ENCODE measurements at regions not wholly inside any gene's neighbourhood (a gene's known extent, or its start where the extent isn't known, plus 50 kb on each side); places are given as distances from the start of the nearest gene placed in this dataset.

DNA sequence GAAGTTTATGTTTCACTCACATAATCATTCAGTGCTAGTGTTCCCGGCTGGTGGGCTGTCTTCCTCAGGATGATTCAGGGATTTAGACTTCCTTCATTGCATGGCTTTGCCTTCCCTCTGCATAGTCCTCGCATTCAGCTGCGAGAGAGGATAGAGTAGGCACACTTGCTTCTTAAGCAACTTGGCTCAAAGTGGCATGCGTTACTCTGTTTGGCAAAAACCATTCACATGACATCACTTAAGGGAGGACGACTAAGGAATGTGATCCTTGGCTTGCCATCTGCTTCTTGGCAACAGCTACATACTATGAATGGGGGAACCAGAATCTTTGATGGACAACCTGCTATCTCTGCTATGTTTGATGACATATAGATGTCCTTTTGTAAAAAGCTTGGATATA lies 359.3 kb downstream of the TDRD3 start:
- H3K36me3 ChIP-seq, result no peaks in the 10 kb centered on the region
- TF ChIP-seq, protein P1, sequence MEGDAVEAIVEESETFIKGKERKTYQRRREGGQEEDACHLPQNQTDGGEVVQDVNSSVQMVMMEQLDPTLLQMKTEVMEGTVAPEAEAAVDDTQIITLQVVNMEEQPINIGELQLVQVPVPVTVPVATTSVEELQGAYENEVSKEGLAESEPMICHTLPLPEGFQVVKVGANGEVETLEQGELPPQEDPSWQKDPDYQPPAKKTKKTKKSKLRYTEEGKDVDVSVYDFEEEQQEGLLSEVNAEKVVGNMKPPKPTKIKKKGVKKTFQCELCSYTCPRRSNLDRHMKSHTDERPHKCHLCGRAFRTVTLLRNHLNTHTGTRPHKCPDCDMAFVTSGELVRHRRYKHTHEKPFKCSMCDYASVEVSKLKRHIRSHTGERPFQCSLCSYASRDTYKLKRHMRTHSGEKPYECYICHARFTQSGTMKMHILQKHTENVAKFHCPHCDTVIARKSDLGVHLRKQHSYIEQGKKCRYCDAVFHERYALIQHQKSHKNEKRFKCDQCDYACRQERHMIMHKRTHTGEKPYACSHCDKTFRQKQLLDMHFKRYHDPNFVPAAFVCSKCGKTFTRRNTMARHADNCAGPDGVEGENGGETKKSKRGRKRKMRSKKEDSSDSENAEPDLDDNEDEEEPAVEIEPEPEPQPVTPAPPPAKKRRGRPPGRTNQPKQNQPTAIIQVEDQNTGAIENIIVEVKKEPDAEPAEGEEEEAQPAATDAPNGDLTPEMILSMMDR (IDR thresholded peaks at IDR 0.05), result no peak
- TF ChIP-seq POLR2A (IDR thresholded peaks at IDR 0.05) (no peak), EP300 (IDR thresholded peaks at IDR 0.05) (no peak)
- no peaks in the 10 kb centered on the region for H3K27me3 ChIP-seq
- no peaks in the 10 kb centered on the region for H3K9me3 ChIP-seq
- DNase-seq (ENCODE audit: low spot score in 2 of 2), result no peak
- no peaks in the 10 kb centered on the region for H3K4me1 ChIP-seq
- H3K27ac ChIP-seq, result no peak overlapping the region
- WGBS, 2 donors, result 30 to 41% methylated on average over 5 of the region's 5 CpGs
- H3K4me3 ChIP-seq, result no peak overlapping the region

DNA sequence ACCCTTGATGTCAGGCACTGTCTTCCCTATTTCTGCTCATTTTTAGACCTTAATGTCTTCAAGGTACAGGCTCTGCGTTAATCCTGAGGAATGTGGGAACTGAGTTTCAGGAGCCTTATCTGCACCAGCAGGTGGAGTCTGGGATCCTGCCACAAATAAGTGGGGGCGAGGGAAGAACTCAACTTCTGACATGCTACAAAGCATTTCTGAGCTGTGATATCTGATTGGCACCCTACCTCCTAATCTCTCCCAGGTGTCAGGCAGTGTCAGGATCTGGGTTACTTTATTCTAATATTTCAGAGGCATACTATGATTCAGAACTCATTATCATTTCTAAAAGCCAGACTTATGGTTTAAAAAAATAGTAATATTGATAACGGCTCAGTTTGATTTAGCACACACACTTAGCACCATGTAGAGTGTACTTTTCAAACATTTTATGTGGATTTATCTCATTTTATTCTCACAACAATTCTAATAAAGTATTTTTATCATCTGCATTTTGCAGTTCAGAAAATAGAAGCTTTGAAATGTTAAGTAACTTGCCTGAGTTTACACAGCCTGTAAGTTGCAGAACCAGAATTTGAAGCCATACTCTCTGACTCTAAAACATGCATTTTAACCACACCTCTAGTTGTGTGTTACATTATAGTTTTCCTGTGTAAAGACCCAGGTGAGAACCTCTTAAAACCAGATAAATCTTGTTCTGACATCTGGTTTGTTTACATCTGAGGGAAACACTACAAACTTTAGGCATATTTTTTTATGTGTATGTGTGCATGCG lies 358.6 kb downstream of the TDRD3 start:
- Histone ChIP-seq H3K9me3 (no peaks in the 10 kb centered on the region), H3K36me3 (no peaks in the 10 kb centered on the region), H3K4me3 (no peak overlapping the region), H3K27ac (no peak overlapping the region), H3K4me1 (no peaks in the 10 kb centered on the region), H3K27me3 (no peaks in the 10 kb centered on the region)
- TF ChIP-seq POLR2A (IDR thresholded peaks at IDR 0.05) (no peak), EP300 (IDR thresholded peaks at IDR 0.05) (no peak)
- TF ChIP-seq, protein P1 (IDR thresholded peaks at IDR 0.05), result no peak
- no peak for DNase-seq (ENCODE audit: low spot score in 2 of 2)
- 71 to 73% methylated on average over 4 of the region's 4 CpGs for WGBS, 2 donors

DNA sequence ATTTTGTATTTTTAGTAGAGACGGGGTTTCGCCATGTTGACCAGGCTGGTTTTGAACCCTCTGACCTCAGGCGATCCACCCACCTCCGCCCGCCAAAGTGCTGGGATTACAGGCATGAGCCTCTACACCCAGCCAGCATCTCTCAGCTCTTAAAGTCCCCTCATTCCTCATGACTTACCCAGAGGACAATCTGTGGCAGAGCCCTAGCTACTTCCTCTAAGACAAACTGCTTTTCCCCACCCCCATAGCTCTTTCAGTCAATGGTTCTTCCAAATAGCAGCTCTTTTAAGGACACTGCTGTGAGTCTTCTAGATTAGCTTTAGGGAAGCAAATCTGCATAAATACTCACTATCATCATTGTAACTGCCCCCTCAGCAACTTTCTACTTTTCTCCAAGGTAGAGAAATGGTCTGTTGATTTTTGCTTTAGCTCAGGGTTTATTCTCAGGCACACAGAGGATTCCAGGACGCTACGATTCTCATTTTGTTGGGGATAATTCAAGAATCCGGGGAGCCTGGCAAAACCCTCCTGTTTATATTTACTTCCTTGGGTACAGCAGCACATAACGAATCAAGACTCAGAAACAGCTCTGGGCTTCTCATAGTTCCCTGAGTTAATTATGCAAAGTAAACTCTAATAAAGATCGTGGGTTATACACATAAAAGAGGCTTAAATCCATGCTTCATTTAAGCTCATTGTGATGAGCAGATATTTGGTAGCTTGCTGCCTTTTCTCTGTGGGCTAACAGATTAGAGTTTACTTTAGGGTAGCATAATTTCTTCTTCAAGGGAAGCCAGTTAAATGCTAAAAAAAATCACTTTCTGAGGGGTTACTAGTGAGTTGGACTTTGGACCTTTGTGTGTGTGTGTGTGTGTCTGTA lies 357.4 kb downstream of the TDRD3 start:
- H3K27me3 ChIP-seq, result no peaks in the 10 kb centered on the region
- TF ChIP-seq, protein P1 (IDR thresholded peaks at IDR 0.05), result no peak
- no peak overlapping the region for H3K4me3 ChIP-seq
- 85 to 89% methylated on average over 10 of the region's 10 CpGs for WGBS, 2 donors
- H3K9me3 ChIP-seq, result no peaks in the 10 kb centered on the region
- H3K27ac ChIP-seq, result no peak overlapping the region
- DNase-seq (ENCODE audit: low spot score in 2 of 2), result no peak
- H3K36me3 ChIP-seq, result no peaks in the 10 kb centered on the region
- no peaks in the 10 kb centered on the region for H3K4me1 ChIP-seq

DNA sequence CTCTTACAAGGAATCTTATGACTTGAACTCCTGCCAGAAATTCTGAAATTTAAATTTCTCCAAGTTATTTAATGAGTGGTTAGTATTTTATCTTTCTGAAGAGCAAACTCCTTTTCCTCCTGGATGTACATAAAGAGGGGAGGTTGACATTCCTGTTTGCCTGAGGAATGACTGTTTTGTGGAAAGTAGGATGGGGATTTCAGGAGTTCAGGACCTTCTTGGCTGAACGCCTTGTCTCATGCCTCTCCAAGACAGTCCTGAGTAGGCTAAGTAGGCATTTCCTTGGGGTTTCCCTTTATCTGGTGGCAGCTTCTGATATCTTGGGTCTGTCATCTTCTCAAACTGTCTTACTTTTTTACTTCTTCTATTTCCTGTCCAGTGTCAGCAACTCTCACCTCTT lies 356.6 kb downstream of the TDRD3 start:
- no peak for DNase-seq (ENCODE audit: low spot score in 2 of 2)
- no peaks in the 10 kb centered on the region for H3K36me3 ChIP-seq
- TF ChIP-seq, protein P1 (IDR thresholded peaks at IDR 0.05), result no peak
- TF ChIP-seq EP300 (IDR thresholded peaks at IDR 0.05) (no peak), POLR2A (IDR thresholded peaks at IDR 0.05) (no peak)
- H3K4me3 ChIP-seq, result no peak overlapping the region
- no peaks in the 10 kb centered on the region for H3K4me1 ChIP-seq
- WGBS, 2 donors, result 72 to 92% methylated on average over 1 of the region's 1 CpG
- H3K27ac ChIP-seq, result no peak overlapping the region
- no peaks in the 10 kb centered on the region for H3K27me3 ChIP-seq
- no peaks in the 10 kb centered on the region for H3K9me3 ChIP-seq

DNA sequence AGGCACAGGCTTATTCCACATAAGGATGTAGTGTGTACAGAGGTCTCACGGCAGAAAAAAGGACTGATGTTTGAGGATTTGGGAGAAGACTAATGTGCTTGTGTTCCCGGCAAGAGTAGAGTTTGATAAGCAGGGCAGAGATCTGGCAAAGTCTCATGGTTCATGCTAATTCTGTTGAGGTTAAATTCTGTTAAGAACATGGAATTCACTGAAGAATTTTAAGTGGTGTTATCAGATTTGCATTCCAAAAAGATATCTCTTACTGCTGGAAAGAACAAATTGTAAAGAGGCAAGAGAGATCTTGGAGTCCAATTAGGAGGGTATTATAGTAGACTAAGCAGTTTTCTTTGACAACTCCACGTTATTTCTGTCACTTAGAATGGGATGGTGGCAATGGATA lies 348.3 kb downstream of the TDRD3 start:
- H3K9me3 ChIP-seq, result no peaks in the 10 kb centered on the region
- no peak for DNase-seq (ENCODE audit: low spot score in 2 of 2)
- H3K4me1 ChIP-seq, result no peaks in the 10 kb centered on the region
- no peaks in the 10 kb centered on the region for H3K36me3 ChIP-seq
- TF ChIP-seq EP300 (IDR thresholded peaks at IDR 0.05) (no peak), POLR2A (IDR thresholded peaks at IDR 0.05) (no peak)
- TF ChIP-seq, protein P1 (IDR thresholded peaks at IDR 0.05), result no peak
- no peak overlapping the region for H3K4me3 ChIP-seq
- H3K27ac ChIP-seq, result no peak overlapping the region
- 77 to 80% methylated on average over 3 of the region's 3 CpGs for WGBS, 2 donors
- H3K27me3 ChIP-seq, result no peaks in the 10 kb centered on the region

All from tibial nerve (tissue), 4 donors.